ENCODE measurements at regions not wholly inside any gene's neighbourhood (a gene's known extent, or its start where the extent isn't known, plus 50 kb on each side); places are given as distances from the start of the nearest gene placed in this dataset.

GRCh38 chr4:176507845-176508533 lies 188.2 kb downstream of the SPCS3 start:
- H3K27ac ChIP-seq (replicated peaks): no peak overlapping the region
- TF ChIP-seq CTCF (IDR thresholded peaks at IDR 0.05; ENCODE audit: insufficient read depth, low read length) (no peak), POLR2AphosphoS5 (IDR thresholded peaks at IDR 0.05; ENCODE audit: low read depth) (no peak), REST (IDR thresholded peaks at IDR 0.05; ENCODE audit: insufficient replicate concordance, low read depth) (no peak), GABPA (IDR thresholded peaks at IDR 0.05; ENCODE audit: low read depth) (no peak), SPI1 (IDR thresholded peaks at IDR 0.05; ENCODE audit: borderline replicate concordance, low read depth) (no peak)
- H3K27me3 ChIP-seq (ENCODE audit: insufficient read depth, poor library complexity, severe bottlenecking): no peaks in the 10 kb centered on the region
- DNase-seq (ENCODE audit: low read depth in 1 of 2, low spot score in 1 of 2): no peak
- H3K4me3 ChIP-seq (replicated peaks; ENCODE audit: insufficient read depth, low read length): no peak overlapping the region

- Histone ChIP-seq H3K4me3 (replicated peaks; ENCODE audit: insufficient read depth, low read length) (no peak overlapping the region), H3K27ac (replicated peaks) (no peak overlapping the region), H3K27me3 (ENCODE audit: insufficient read depth, poor library complexity, severe bottlenecking) (no peaks in the 10 kb centered on the region)
- DNase-seq (ENCODE audit: low read depth in 1 of 2, low spot score in 1 of 2): no peak
- TF ChIP-seq GABPA (IDR thresholded peaks at IDR 0.05; ENCODE audit: low read depth) (no peak), SPI1 (IDR thresholded peaks at IDR 0.05; ENCODE audit: borderline replicate concordance, low read depth) (no peak), CTCF (IDR thresholded peaks at IDR 0.05; ENCODE audit: insufficient read depth, low read length) (no peak), POLR2AphosphoS5 (IDR thresholded peaks at IDR 0.05; ENCODE audit: low read depth) (no peak), REST (IDR thresholded peaks at IDR 0.05; ENCODE audit: insufficient replicate concordance, low read depth) (no peak)
Measured at GRCh38 chr4:176508780-176509331, 189.1 kb downstream of the SPCS3 start.

GRCh38 chr4:176525576-176525975 lies 205.8 kb downstream of the SPCS3 start:
- H3K4me3 ChIP-seq (replicated peaks; ENCODE audit: insufficient read depth, low read length): no peak overlapping the region
- DNase-seq (ENCODE audit: low read depth in 1 of 2, low spot score in 1 of 2): no peak
- H3K27me3 ChIP-seq (ENCODE audit: insufficient read depth, poor library complexity, severe bottlenecking): no peaks in the 10 kb centered on the region
- TF ChIP-seq REST (IDR thresholded peaks at IDR 0.05; ENCODE audit: insufficient replicate concordance, low read depth) (no peak), POLR2AphosphoS5 (IDR thresholded peaks at IDR 0.05; ENCODE audit: low read depth) (no peak), GABPA (IDR thresholded peaks at IDR 0.05; ENCODE audit: low read depth) (no peak), CTCF (IDR thresholded peaks at IDR 0.05; ENCODE audit: insufficient read depth, low read length) (no peak), SPI1 (IDR thresholded peaks at IDR 0.05; ENCODE audit: borderline replicate concordance, low read depth) (no peak)
- no peak overlapping the region for H3K27ac ChIP-seq (replicated peaks)
